ENCODE measurements at regions not wholly inside any gene's neighbourhood (a gene's known extent, or its start where the extent isn't known, plus 50 kb on each side); places are given as distances from the start of the nearest gene placed in this dataset.

DNA sequence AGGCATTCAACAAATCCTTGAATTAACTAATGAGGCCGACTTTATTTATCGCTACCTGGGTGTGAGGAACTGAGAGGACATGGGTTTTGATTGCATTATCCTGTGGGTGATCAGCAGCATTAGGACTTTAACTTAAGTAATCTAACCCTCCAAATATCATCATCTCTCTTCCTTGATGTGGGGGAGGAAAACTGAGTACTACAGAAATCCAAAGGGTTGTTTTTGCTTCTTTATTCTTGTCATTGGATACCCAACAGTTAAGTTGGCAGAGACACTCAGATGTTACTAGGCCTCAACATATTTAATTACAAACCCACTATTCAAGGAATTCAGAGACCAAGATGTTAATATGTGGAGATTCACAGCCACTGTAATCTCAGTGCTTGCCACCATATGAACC is 97.4 kb upstream of the ST6GALNAC5 start:
- DNase-seq (ENCODE audit: low read depth, low spot score) = no peak
- TF ChIP-seq, protein P1, sequence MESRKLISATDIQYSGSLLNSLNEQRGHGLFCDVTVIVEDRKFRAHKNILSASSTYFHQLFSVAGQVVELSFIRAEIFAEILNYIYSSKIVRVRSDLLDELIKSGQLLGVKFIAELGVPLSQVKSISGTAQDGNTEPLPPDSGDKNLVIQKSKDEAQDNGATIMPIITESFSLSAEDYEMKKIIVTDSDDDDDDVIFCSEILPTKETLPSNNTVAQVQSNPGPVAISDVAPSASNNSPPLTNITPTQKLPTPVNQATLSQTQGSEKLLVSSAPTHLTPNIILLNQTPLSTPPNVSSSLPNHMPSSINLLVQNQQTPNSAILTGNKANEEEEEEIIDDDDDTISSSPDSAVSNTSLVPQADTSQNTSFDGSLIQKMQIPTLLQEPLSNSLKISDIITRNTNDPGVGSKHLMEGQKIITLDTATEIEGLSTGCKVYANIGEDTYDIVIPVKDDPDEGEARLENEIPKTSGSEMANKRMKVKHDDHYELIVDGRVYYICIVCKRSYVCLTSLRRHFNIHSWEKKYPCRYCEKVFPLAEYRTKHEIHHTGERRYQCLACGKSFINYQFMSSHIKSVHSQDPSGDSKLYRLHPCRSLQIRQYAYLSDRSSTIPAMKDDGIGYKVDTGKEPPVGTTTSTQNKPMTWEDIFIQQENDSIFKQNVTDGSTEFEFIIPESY (IDR thresholded peaks at IDR 0.05; ENCODE audit: extremely low read depth, insufficient replicate concordance, low read length) = no peak
- TF ChIP-seq TCF7L2 (IDR thresholded peaks at IDR 0.05; ENCODE audit: borderline replicate concordance, extremely low read depth, insufficient read depth, insufficient read length) = no peak
- no peak for TF ChIP-seq FOSL1 (IDR thresholded peaks at IDR 0.05; ENCODE audit: low read depth)
- TF ChIP-seq ZFX (IDR thresholded peaks at IDR 0.05) = no peak
- no peak for TF ChIP-seq POLR2A (IDR thresholded peaks at IDR 0.05; ENCODE audit: borderline replicate concordance, extremely low read depth, insufficient read depth, insufficient read length)
- TF ChIP-seq EZH2phosphoT487 (IDR thresholded peaks at IDR 0.05; ENCODE audit: borderline replicate concordance) = no peak
- TF ChIP-seq POLR2AphosphoS5 (IDR thresholded peaks at IDR 0.05; ENCODE audit: low read depth, low read length) = no peak
- TF ChIP-seq ELF1 (IDR thresholded peaks at IDR 0.05; ENCODE audit: borderline replicate concordance, low read depth) = no peak
- ATAC-seq = no peak
- no TSS peak for BruUV-seq (replicated peaks)
- no peaks in the 10 kb centered on the region for H3K9me2 ChIP-seq (ENCODE audit: insufficient read depth)
- H2AFZ ChIP-seq (ENCODE audit: low read depth, low read length, poor library complexity, severe bottlenecking) = no peak overlapping the region
- no peaks in the 10 kb centered on the region for H4K20me1 ChIP-seq (ENCODE audit: insufficient read depth)
- intact Hi-C loops (cut with micrococcal nuclease) = no loop called here
- no peaks in the 10 kb centered on the region for H3K36me3 ChIP-seq (ENCODE audit: control insufficient read depth in 1 of 2, insufficient read depth in 2 of 2, low read length in 2 of 2)
- H3K4me2 ChIP-seq (ENCODE audit: low read length) = no peak overlapping the region
- peaks cover 4% of the 10 kb centered on the region; the same call in 1 of the 2 replicates for H3K27me3 ChIP-seq (ENCODE audit: insufficient read depth, low read length)
- no peaks in the 10 kb centered on the region for H3K79me2 ChIP-seq (ENCODE audit: insufficient read depth, low read length)
- H3K27ac ChIP-seq (ENCODE audit: low read depth, low read length) = no peak overlapping the region
- ChIA-PET POLR2A (no interaction called here), CTCF (no interaction called here), RAD21 (ENCODE audit: low non-redundant PET in 1 of 2, low total read pairs in 2 of 2, uncharacterized antibody in 2 of 2, unreplicated experiment in 2 of 2) (no interaction called here)
- H3K9ac ChIP-seq (ENCODE audit: low read length) = no peak overlapping the region
- H3K9me3 ChIP-seq (ENCODE audit: control insufficient read depth in 1 of 2, insufficient read depth in 1 of 2, low read depth in 1 of 2, low read length in 2 of 2) = no peaks in the 10 kb centered on the region
- H3K4me1 ChIP-seq (ENCODE audit: control insufficient read depth in 1 of 2, insufficient read depth in 2 of 2, low read length in 2 of 2) = no peaks in the 10 kb centered on the region
- no peak overlapping the region for H3K4me3 ChIP-seq (replicated peaks in 1 of 2; ENCODE audit: low read depth in 1 of 2, low read length in 2 of 2)

DNA sequence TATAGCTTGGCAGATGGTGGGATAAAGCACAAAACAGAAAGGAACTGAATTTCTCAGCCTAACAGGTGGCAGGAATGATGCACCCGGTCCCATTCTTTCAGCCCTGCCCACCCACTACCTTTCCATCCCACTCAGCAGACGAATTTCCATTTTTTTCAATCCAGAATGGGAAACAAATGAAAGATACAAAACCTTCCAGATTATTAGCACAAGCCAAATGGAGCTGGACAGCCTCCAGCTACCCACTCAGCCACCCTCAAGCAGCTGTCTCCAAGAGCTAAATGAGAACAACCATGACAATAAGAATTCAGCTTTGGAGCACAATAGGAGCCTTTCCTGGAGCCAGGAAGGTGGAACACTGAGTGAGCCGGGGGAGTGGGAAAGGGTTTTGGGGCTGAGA is 96.3 kb upstream of the ST6GALNAC5 start:
- RAD21 ChIA-PET (ENCODE audit: low non-redundant PET in 1 of 2, low total read pairs in 2 of 2, uncharacterized antibody in 2 of 2, unreplicated experiment in 2 of 2) = no interaction called here
- intact Hi-C loops (cut with micrococcal nuclease) = no loop called here
- H3K4me2 ChIP-seq (ENCODE audit: low read length) = no peak overlapping the region
- H3K9ac ChIP-seq (ENCODE audit: low read length) = no peak overlapping the region
- H3K79me2 ChIP-seq (ENCODE audit: insufficient read depth, low read length) = no peaks in the 10 kb centered on the region
- no peaks in the 10 kb centered on the region for H3K9me2 ChIP-seq (ENCODE audit: insufficient read depth)
- DNase-seq (ENCODE audit: low read depth, low spot score) = no peak
- no peaks in the 10 kb centered on the region for H3K36me3 ChIP-seq (ENCODE audit: control insufficient read depth in 1 of 2, insufficient read depth in 2 of 2, low read length in 2 of 2)
- H2AFZ ChIP-seq (ENCODE audit: low read depth, low read length, poor library complexity, severe bottlenecking) = no peak overlapping the region
- no peaks in the 10 kb centered on the region for H4K20me1 ChIP-seq (ENCODE audit: insufficient read depth)
- H3K4me1 ChIP-seq (ENCODE audit: control insufficient read depth in 1 of 2, insufficient read depth in 2 of 2, low read length in 2 of 2) = no peaks in the 10 kb centered on the region
- peaks cover 1% of the 10 kb centered on the region; the same call in 1 of the 2 replicates for H3K27me3 ChIP-seq (ENCODE audit: insufficient read depth, low read length)
- no TSS peak for BruUV-seq (replicated peaks)
- ATAC-seq = no peak
- no peaks in the 10 kb centered on the region for H3K9me3 ChIP-seq (ENCODE audit: control insufficient read depth in 1 of 2, insufficient read depth in 1 of 2, low read depth in 1 of 2, low read length in 2 of 2)
- no peak for TF ChIP-seq SP1 (IDR thresholded peaks at IDR 0.05; ENCODE audit: low read depth)
- TF ChIP-seq, protein P1 (IDR thresholded peaks at IDR 0.05; ENCODE audit: extremely low read depth, insufficient replicate concordance, low read length) = no peak
- no peak overlapping the region for H3K27ac ChIP-seq (ENCODE audit: low read depth, low read length)
- H3K4me3 ChIP-seq (replicated peaks in 1 of 2; ENCODE audit: low read depth in 1 of 2, low read length in 2 of 2) = no peak overlapping the region
- CTCF ChIA-PET = no interaction called here
- POLR2A ChIA-PET = no interaction called here

Measured in HCT116 (cell line).